Nephron (organoid): ENCODE measurements at regions not wholly inside any gene's neighbourhood (a gene's known extent, or its start where the extent isn't known, plus 50 kb on each side); places are given as distances from the start of the nearest gene placed in this dataset.

ENCODE experiments used
- H3K27ac Mint-ChIP-seq, 3 experiments: 2 replicates each; pipeline ENCODE4 v1.8.0; 2020; ENCODE audit warnings: mixed read lengths in 3 of 3, mild to moderate bottlenecking in 2 of 3, moderate library complexity in 1 of 3
- H3K27me3 Mint-ChIP-seq: 2 replicates; pipeline ENCODE4 v1.8.0; 2021; ENCODE audit warnings: low read depth, mild to moderate bottlenecking, moderate library complexity, mixed read lengths
- H3K36me3 Mint-ChIP-seq: 2 replicates; pipeline ENCODE4 v1.8.0; 2020; ENCODE audit warnings: low read depth, mixed read lengths
- H3K4me1 Mint-ChIP-seq: 2 replicates; pipeline ENCODE4 v1.8.0; 2020; ENCODE audit warnings: mixed read lengths
- H3K4me3 Mint-ChIP-seq, 3 experiments: 2 replicates each; pipeline ENCODE4 v1.8.0; 2020; ENCODE audit warnings: mild to moderate bottlenecking in 3 of 3, mixed read lengths in 3 of 3, moderate library complexity in 2 of 3
- H3K9me3 Mint-ChIP-seq: 2 replicates; pipeline ENCODE4 v1.8.0; 2020; ENCODE audit warnings: mixed read lengths
- CTCF ChIP-seq, 3 experiments: fragments of 200-600 bp; sonication (generic); IDR thresholded peaks; one replicate each; pipeline ENCODE4 v1.5.0; 2021; ENCODE audit warnings: antibody characterized with exemption in 3 of 3; ENCODE audit not compliant: unreplicated experiment in 3 of 3

GRCh38 chr19:30158067-30158892, 213.9 kb upstream of the ZNF536 start:
- no peak overlapping the region for H3K4me3 Mint-ChIP-seq
- H3K36me3 Mint-ChIP-seq, result no peaks in the 10 kb centered on the region
- H3K27me3 Mint-ChIP-seq, result peaks cover 23% of the 10 kb centered on the region
- H3K4me1 Mint-ChIP-seq, result peaks cover 8% of the 10 kb centered on the region
- TF ChIP-seq CTCF (IDR thresholded peaks at IDR 0.05; ENCODE audit: unreplicated experiment in 3 of 3), result no peak
- H3K27ac Mint-ChIP-seq, result no peak overlapping the region
- no peaks in the 10 kb centered on the region for H3K9me3 Mint-ChIP-seq

GRCh38 chr19:30158893-30159245, 213.3 kb upstream of the ZNF536 start:
- no peak overlapping the region for H3K4me3 Mint-ChIP-seq
- H3K36me3 Mint-ChIP-seq, result no peaks in the 10 kb centered on the region
- peaks cover 27% of the 10 kb centered on the region for H3K27me3 Mint-ChIP-seq
- no peak for TF ChIP-seq CTCF (IDR thresholded peaks at IDR 0.05; ENCODE audit: unreplicated experiment in 3 of 3)
- H3K27ac Mint-ChIP-seq, result no peak overlapping the region
- peaks cover 12% of the 10 kb centered on the region for H3K4me1 Mint-ChIP-seq
- no peaks in the 10 kb centered on the region for H3K9me3 Mint-ChIP-seq

- TF ChIP-seq CTCF (IDR thresholded peaks at IDR 0.05; ENCODE audit: unreplicated experiment in 3 of 3), result no peak
- Mint-ChIP-seq H3K9me3 (no peaks in the 10 kb centered on the region), H3K36me3 (no peaks in the 10 kb centered on the region), H3K27ac (no peak overlapping the region), H3K4me1 (peaks cover 15% of the 10 kb centered on the region), H3K4me3 (no peak overlapping the region), H3K27me3 (peaks cover 28% of the 10 kb centered on the region)
Observed at GRCh38 chr19:30159636-30160035, 212.5 kb upstream of the ZNF536 start.

GRCh38 chr19:30160426-30160825, 211.8 kb upstream of the ZNF536 start:
- H3K4me3 Mint-ChIP-seq, result no peak overlapping the region
- H3K36me3 Mint-ChIP-seq, result no peaks in the 10 kb centered on the region
- peaks cover 18% of the 10 kb centered on the region for H3K4me1 Mint-ChIP-seq
- no peaks in the 10 kb centered on the region for H3K9me3 Mint-ChIP-seq
- TF ChIP-seq CTCF (IDR thresholded peaks at IDR 0.05; ENCODE audit: unreplicated experiment in 3 of 3), result no peak
- H3K27ac Mint-ChIP-seq, result no peak overlapping the region
- peaks cover 26% of the 10 kb centered on the region for H3K27me3 Mint-ChIP-seq

GRCh38 chr19:30161021-30161655, 211.0 kb upstream of the ZNF536 start:
- peaks cover 18% of the 10 kb centered on the region for H3K4me1 Mint-ChIP-seq
- H3K9me3 Mint-ChIP-seq, result no peaks in the 10 kb centered on the region
- no peaks in the 10 kb centered on the region for H3K36me3 Mint-ChIP-seq
- H3K27me3 Mint-ChIP-seq, result peaks cover 21% of the 10 kb centered on the region
- H3K4me3 Mint-ChIP-seq, result no peak overlapping the region
- TF ChIP-seq CTCF (IDR thresholded peaks at IDR 0.05; ENCODE audit: unreplicated experiment in 3 of 3), result no peak
- H3K27ac Mint-ChIP-seq, result no peak overlapping the region

- no peak for TF ChIP-seq CTCF (IDR thresholded peaks at IDR 0.05; ENCODE audit: unreplicated experiment in 3 of 3)
- Mint-ChIP-seq H3K4me1 (peaks cover 18% of the 10 kb centered on the region), H3K4me3 (no peak overlapping the region), H3K9me3 (no peaks in the 10 kb centered on the region), H3K36me3 (no peaks in the 10 kb centered on the region), H3K27me3 (peaks cover 18% of the 10 kb centered on the region), H3K27ac (no peak overlapping the region)
Observed at GRCh38 chr19:30161770-30162169, 210.4 kb upstream of the ZNF536 start.
